ENCODE measurements at regions not wholly inside any gene's neighbourhood (a gene's known extent, or its start where the extent isn't known, plus 50 kb on each side); places are given as distances from the start of the nearest gene placed in this dataset.

GRCh38 chr11:97309291-97309690 is 919.5 kb downstream of the JRKL start:
- ChIA-PET POLR2A (no interaction called here), CTCF (no interaction called here)
- TF ChIP-seq CTCF (IDR thresholded peaks at IDR 0.05; ENCODE audit: insufficient read depth, low read length, missing control alignments): no peak
- no peak for DNase-seq (ENCODE audit: low read depth, low spot score)
- H3K4me3 ChIP-seq (ENCODE audit: low read depth, low read length): no peak overlapping the region

- ChIA-PET CTCF (no interaction called here), POLR2A (no interaction called here)
- no peak for TF ChIP-seq CTCF (IDR thresholded peaks at IDR 0.05; ENCODE audit: insufficient read depth, low read length, missing control alignments)
- no peak overlapping the region for H3K4me3 ChIP-seq (ENCODE audit: low read depth, low read length)
- no peak for DNase-seq (ENCODE audit: low read depth, low spot score)
Measured at GRCh38 chr11:97325693-97326092, 935.9 kb downstream of the JRKL start.

- POLR2A ChIA-PET: no interaction called here
- DNase-seq (ENCODE audit: low read depth, low spot score): no peak
- no peak overlapping the region for H3K4me3 ChIP-seq (ENCODE audit: low read depth, low read length)
- no peak for TF ChIP-seq CTCF (IDR thresholded peaks at IDR 0.05; ENCODE audit: insufficient read depth, low read length, missing control alignments)
- CTCF ChIA-PET: no interaction called here
Measured at GRCh38 chr11:97332271-97332670, 942.5 kb downstream of the JRKL start.

- no peak for TF ChIP-seq CTCF (IDR thresholded peaks at IDR 0.05; ENCODE audit: insufficient read depth, low read length, missing control alignments)
- ChIA-PET CTCF (no interaction called here), POLR2A (no interaction called here)
Measured at GRCh38 chr11:97336064-97336463, 946.3 kb downstream of the JRKL start.

GRCh38 chr11:97345032-97345431 is 955.2 kb downstream of the JRKL start:
- CTCF ChIA-PET: no interaction called here
- TF ChIP-seq CTCF (IDR thresholded peaks at IDR 0.05; ENCODE audit: insufficient read depth, low read length, missing control alignments): no peak
- POLR2A ChIA-PET: no interaction called here
- H3K4me3 ChIP-seq (ENCODE audit: low read depth, low read length): no peak overlapping the region
- DNase-seq (ENCODE audit: low read depth, low spot score): no peak

More at GRCh38 chr11:97336064-97336463, 946.3 kb downstream of the JRKL start:
- no peak for DNase-seq (ENCODE audit: low read depth, low spot score)
- H3K4me3 ChIP-seq (ENCODE audit: low read depth, low read length): no peak overlapping the region

GRCh38 chr11:97349201-97349600 is 959.4 kb downstream of the JRKL start:
- TF ChIP-seq CTCF (IDR thresholded peaks at IDR 0.05; ENCODE audit: insufficient read depth, low read length, missing control alignments): no peak
- no peak for DNase-seq (ENCODE audit: low read depth, low spot score)
- ChIA-PET POLR2A (no interaction called here), CTCF (no interaction called here)
- no peak overlapping the region for H3K4me3 ChIP-seq (ENCODE audit: low read depth, low read length)
